Astrocyte (in vitro differentiated cells and primary cell): ENCODE measurements at regions not wholly inside any gene's neighbourhood (a gene's known extent, or its start where the extent isn't known, plus 50 kb on each side); places are given as distances from the start of the nearest gene placed in this dataset.

Source experiments
- DNase-seq: peaks from one replicate; pipeline ENCODE4 v3.0.0-alpha.2; 2010; ENCODE audit warnings: low read depth
- FAIRE-seq: peaks from 2 replicates; lab custom pipeline; 2011; peaks lifted over from hg19 to GRCh38; lab: Jason Lieb, UNC
- H2AFZ ChIP-seq: 2 replicates; pipeline ENCODE4 v1.6.0; 2012; ENCODE audit warnings: low read depth, low read length, inconsistent platforms
- H3K27ac ChIP-seq: 2 replicates; pipeline ENCODE4 v1.5.1; 2011; ENCODE audit warnings: low read depth, low read length, inconsistent platforms
- H3K27me3 ChIP-seq: 2 replicates; pipeline ENCODE4 v1.6.0; 2011; ENCODE audit warnings: low read length, inconsistent platforms; ENCODE audit not compliant: insufficient read depth
- H3K36me3 ChIP-seq: 2 replicates; pipeline ENCODE4 v1.5.1; 2011; ENCODE audit warnings: low read length, inconsistent platforms; ENCODE audit not compliant: insufficient read depth
- H3K4me1 ChIP-seq: 2 replicates; pipeline ENCODE4 v1.5.1; 2011; ENCODE audit warnings: low read length, inconsistent platforms; ENCODE audit not compliant: insufficient read depth
- H3K4me2 ChIP-seq: 2 replicates; pipeline ENCODE4 v1.6.0; 2012; ENCODE audit warnings: low read length, inconsistent platforms
- H3K4me3 ChIP-seq: 2 replicates; pipeline ENCODE4 v1.5.1; 2011; ENCODE audit warnings: low read depth, mild to moderate bottlenecking, low read length, inconsistent platforms; ENCODE audit not compliant: insufficient read depth
- H3K79me2 ChIP-seq: 2 replicates; pipeline ENCODE4 v1.6.0; 2012; ENCODE audit warnings: mild to moderate bottlenecking, low read length, inconsistent platforms; ENCODE audit not compliant: insufficient read depth
- H3K9ac ChIP-seq: 2 replicates; pipeline ENCODE4 v1.6.0; 2012; ENCODE audit warnings: mild to moderate bottlenecking, low read length, inconsistent platforms
- H3K9me3 ChIP-seq: 2 replicates; pipeline ENCODE4 v1.5.1; 2012; ENCODE audit warnings: low read depth, mild to moderate bottlenecking, low read length, inconsistent platforms; ENCODE audit not compliant: insufficient read depth
- H4K20me1 ChIP-seq: 2 replicates; pipeline ENCODE4 v1.6.0; 2012; ENCODE audit warnings: low read length, inconsistent platforms; ENCODE audit not compliant: insufficient read depth
- H3K27ac Mint-ChIP-seq: one replicate; pipeline ENCODE4 v1.8.0; 2021; ENCODE audit warnings: mild to moderate bottlenecking, mixed read lengths; ENCODE audit not compliant: unreplicated experiment
- H3K27me3 Mint-ChIP-seq: one replicate; pipeline ENCODE4 v1.8.0; 2021; ENCODE audit warnings: low read depth, mixed read lengths; ENCODE audit not compliant: unreplicated experiment
- H3K36me3 Mint-ChIP-seq: one replicate; pipeline ENCODE4 v1.8.0; 2021; ENCODE audit warnings: low read depth, mixed read lengths; ENCODE audit not compliant: unreplicated experiment
- H3K4me1 Mint-ChIP-seq: one replicate; pipeline ENCODE4 v1.8.0; 2021; ENCODE audit warnings: low read depth, mixed read lengths; ENCODE audit not compliant: unreplicated experiment
- H3K4me3 Mint-ChIP-seq: one replicate; pipeline ENCODE4 v1.8.0; 2021; ENCODE audit warnings: mild to moderate bottlenecking, moderate library complexity, mixed read lengths; ENCODE audit not compliant: unreplicated experiment
- H3K9me3 Mint-ChIP-seq: one replicate; pipeline ENCODE4 v1.8.0; 2021; ENCODE audit warnings: mild to moderate bottlenecking, mixed read lengths; ENCODE audit not compliant: unreplicated experiment
- CTCF ChIP-seq: IDR thresholded peaks from 2 replicates; pipeline ENCODE4 v1.5.1; 2011; ENCODE audit warnings: low read depth, mild to moderate bottlenecking, inconsistent platforms, low read length, moderate library complexity; ENCODE audit not compliant: insufficient read depth
- EZH2 ChIP-seq: IDR thresholded peaks from 2 replicates; pipeline ENCODE4 v1.6.1; 2012; ENCODE audit warnings: mild to moderate bottlenecking, low read length, inconsistent platforms; ENCODE audit not compliant: insufficient read depth

GRCh38 chr11:91047882-91048281 lies 825.0 kb upstream of the CHORDC1 start:
- TF ChIP-seq EZH2 (no peak), CTCF (no peak)
- Mint-ChIP-seq H3K9me3 (no peaks in the 10 kb centered on the region), H3K36me3 (no peaks in the 10 kb centered on the region), H3K4me3 (no peak overlapping the region), H3K4me1 (no peaks in the 10 kb centered on the region), H3K27ac (no peak overlapping the region), H3K27me3 (no peaks in the 10 kb centered on the region)
- no peak for DNase-seq
- Histone ChIP-seq H4K20me1 (no peaks in the 10 kb centered on the region), H3K4me1 (no peaks in the 10 kb centered on the region), H3K9ac (no peak overlapping the region), H3K27me3 (no peaks in the 10 kb centered on the region), H3K4me2 (no peak overlapping the region), H3K27ac (no peak overlapping the region), H2AFZ (no peak overlapping the region), H3K36me3 (no peaks in the 10 kb centered on the region), H3K4me3 (no peak overlapping the region), H3K79me2 (no peaks in the 10 kb centered on the region), H3K9me3 (peaks cover 4% of the 10 kb centered on the region)
- no peak for FAIRE-seq

- Histone ChIP-seq H3K4me1 (no peaks in the 10 kb centered on the region), H3K27ac (no peak overlapping the region), H3K9me3 (peaks cover 4% of the 10 kb centered on the region), H3K4me2 (no peak overlapping the region), H4K20me1 (no peaks in the 10 kb centered on the region), H3K79me2 (no peaks in the 10 kb centered on the region), H2AFZ (no peak overlapping the region), H3K27me3 (no peaks in the 10 kb centered on the region), H3K4me3 (no peak overlapping the region), H3K9ac (no peak overlapping the region), H3K36me3 (no peaks in the 10 kb centered on the region)
- no peaks in the 10 kb centered on the region for H3K9me3 Mint-ChIP-seq
- DNase-seq (no peak), FAIRE-seq (no peak)
- peaks cover 2% of the 10 kb centered on the region for H3K4me1 Mint-ChIP-seq
- TF ChIP-seq EZH2 (no peak), CTCF (no peak)
- no peaks in the 10 kb centered on the region for H3K36me3 Mint-ChIP-seq
- no peaks in the 10 kb centered on the region for H3K27me3 Mint-ChIP-seq
- H3K4me3 Mint-ChIP-seq: no peak overlapping the region
- H3K27ac Mint-ChIP-seq: no peak overlapping the region
These were observed 823.4 kb upstream of the CHORDC1 start for GRCh38 chr11:91046261-91046660.

GRCh38 chr11:91041626-91042025 lies 818.8 kb upstream of the CHORDC1 start:
- Histone ChIP-seq H3K4me2 (no peak overlapping the region), H3K27me3 (no peaks in the 10 kb centered on the region), H2AFZ (no peak overlapping the region), H3K27ac (no peak overlapping the region), H3K36me3 (no peaks in the 10 kb centered on the region), H3K4me3 (no peak overlapping the region), H3K9ac (no peak overlapping the region), H3K9me3 (no peaks in the 10 kb centered on the region), H3K79me2 (no peaks in the 10 kb centered on the region), H4K20me1 (no peaks in the 10 kb centered on the region), H3K4me1 (no peaks in the 10 kb centered on the region)
- peaks cover 7% of the 10 kb centered on the region for H3K9me3 Mint-ChIP-seq
- no peaks in the 10 kb centered on the region for H3K36me3 Mint-ChIP-seq
- FAIRE-seq (no peak), DNase-seq (no peak)
- no peak overlapping the region for H3K27ac Mint-ChIP-seq
- no peak overlapping the region for H3K4me3 Mint-ChIP-seq
- H3K27me3 Mint-ChIP-seq: no peaks in the 10 kb centered on the region
- TF ChIP-seq CTCF (no peak), EZH2 (no peak)
- H3K4me1 Mint-ChIP-seq: peaks cover 4% of the 10 kb centered on the region
